Lung microvascular endothelial cell (primary cell): ENCODE measurements at regions not wholly inside any gene's neighbourhood (a gene's known extent, or its start where the extent isn't known, plus 50 kb on each side); places are given as distances from the start of the nearest gene placed in this dataset.

Experiments used
- DNase-seq, 2 donors: peaks; one replicate each; pipeline versions ENCODE4 v3.0.0 to v3.0.0-alpha.2; 2010; ENCODE audit warnings: low read depth in 2 of 2

DNA sequence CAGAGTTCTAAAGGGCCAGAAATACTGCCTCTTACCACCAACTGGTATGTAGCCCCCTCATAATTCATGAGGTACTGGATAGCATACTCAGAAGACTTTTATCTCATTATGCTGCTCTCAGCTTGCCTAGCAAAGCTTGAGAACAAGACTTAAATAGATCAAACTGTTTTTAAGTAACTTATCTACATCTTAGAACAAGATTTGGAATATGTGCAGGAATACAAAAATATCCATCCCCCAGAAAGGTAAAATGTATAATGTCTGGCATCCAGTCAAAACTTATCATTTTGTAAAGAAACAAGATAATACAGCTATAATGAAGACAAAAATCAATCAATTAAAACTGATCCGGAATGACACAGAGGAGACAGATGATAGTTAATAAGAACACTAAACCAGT lies 400.4 kb upstream of the TGFBR2 start:
- no peak for DNase-seq

DNA sequence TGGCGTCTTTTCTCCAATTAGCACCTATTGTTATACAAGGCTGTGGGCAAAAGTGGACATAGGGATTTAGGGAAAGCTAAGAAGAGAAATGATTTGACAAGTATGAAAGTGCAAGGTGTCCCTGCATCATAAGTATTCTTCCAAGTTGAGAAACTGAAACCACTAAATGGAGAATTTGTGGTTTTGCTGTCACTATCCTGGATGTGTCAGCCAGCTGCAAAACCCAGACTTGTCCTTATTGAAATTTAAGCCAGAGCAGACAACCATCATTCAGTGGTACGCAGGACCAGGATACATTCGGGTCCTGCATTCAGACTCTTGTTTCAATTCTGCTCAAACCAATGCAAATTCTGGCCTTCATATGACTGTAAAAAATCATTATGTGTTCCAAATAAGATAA lies 384.8 kb upstream of the TGFBR2 start:
- peak in 1 of 2 donors; percentile 19 for DNase-seq

DNA sequence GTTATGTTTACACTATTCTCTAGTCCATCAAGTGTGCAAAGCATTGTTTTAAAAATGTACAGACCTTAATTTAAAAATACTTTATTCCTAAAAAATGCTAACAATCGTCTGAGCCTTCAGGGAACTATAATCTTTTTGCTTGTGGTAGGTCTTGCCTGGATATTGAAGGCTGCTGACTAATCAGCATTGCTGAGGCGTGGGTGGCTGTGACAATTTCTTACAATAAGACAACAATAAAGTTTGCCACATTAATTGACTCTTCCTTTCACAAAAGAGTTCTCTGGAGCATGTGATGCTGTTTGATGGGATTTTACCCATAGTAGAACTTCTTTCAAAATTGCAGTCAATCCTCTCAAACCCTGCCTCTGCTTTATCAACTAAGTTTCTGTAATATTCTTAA lies 384.0 kb upstream of the TGFBR2 start:
- DNase-seq: no peak

DNA sequence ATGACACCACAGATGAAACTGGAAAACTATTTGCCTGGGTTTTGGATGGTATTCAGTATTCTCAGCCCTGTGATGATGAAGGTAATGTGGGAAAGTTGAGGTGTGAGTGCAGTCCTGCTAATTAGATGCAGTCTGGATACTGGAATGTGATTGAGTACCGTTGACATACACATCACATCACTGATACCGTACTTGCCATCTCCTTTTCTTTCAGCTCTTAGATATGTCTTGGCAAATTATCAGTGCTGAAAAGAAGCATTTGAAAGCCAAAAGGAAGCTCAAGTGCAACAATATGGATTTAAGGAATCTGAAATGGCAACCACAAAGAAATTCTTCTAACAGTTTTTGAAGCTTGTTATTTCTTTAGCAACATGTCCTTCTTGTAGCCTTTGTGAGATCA lies 381.4 kb upstream of the TGFBR2 start:
- no peak for DNase-seq

DNA sequence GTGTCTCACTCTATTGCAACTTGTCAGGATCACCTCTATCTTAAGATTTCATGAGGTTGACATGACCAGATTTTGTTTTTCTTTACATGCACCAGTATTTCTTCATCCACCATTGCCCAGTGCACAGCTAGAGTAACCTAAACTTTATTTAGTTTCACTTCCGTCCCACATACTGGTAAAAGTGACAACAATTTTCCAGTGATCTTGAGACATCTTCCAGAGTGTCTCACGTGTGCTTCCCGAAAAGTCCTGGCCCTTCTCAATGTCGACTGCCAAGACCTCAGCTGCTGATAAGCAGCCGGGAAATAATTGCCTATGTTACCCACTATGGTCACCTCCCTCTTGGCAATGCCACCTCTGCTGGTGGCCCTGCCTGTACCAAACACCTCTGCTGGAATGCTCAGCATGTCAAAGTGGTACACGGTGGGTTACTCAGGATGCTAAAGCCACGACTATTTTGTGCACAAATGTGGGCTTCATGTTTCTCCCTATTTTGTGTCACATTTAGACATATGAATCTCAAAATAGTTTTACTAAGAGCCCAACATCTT lies 379.7 kb upstream of the TGFBR2 start:
- DNase-seq: no peak

DNA sequence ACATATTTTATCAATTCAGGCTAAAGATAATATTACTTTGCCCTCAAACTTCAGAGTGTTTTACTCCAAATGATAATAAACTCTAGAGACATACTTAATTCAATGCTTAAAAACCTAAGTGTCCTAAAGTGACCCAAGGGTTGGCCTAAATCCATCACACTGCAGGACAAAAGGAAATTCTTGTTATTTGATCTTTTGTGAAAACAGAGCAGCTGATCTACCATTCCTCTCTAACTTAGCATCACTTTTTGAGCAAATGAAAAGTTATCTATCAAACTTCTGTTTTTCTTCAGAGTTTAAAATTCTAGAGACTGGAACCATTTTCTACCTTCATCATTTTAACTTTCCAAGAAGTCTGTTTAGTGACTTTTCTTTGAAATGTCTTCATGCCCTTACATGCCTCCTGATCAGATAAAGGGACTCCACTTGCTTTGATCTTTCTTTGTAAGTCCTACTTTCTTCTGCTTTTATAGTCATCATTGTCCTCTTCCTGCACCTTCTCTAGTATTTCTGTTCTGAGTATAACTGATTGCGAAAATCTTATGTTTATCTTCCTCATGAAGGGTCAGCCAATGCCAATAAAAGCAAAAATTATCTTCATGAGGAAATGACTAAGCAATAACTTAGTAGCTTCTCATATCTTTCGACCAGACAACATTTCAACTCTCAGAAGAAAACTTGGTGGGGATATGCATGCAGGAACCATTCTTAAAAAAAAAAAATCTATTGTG lies 378.7 kb upstream of the TGFBR2 start:
- peak; percentile 49 to 87 for DNase-seq

DNA sequence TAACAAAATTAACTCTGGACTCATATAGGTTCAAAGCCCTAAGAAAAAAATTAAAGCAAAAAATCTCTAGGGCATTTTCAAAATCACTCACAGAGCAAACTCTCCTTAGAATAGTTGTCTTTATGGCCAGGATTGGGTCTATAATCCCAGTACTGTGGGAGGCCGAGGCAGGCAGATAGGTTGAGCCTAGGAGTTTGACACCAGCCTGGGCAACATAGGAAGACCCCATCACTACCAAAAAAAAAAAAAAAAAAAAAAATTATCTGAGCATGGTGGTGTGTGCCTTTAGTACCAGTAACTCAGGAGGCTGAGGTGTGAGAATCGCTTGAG lies 378.1 kb upstream of the TGFBR2 start:
- no peak for DNase-seq

DNA sequence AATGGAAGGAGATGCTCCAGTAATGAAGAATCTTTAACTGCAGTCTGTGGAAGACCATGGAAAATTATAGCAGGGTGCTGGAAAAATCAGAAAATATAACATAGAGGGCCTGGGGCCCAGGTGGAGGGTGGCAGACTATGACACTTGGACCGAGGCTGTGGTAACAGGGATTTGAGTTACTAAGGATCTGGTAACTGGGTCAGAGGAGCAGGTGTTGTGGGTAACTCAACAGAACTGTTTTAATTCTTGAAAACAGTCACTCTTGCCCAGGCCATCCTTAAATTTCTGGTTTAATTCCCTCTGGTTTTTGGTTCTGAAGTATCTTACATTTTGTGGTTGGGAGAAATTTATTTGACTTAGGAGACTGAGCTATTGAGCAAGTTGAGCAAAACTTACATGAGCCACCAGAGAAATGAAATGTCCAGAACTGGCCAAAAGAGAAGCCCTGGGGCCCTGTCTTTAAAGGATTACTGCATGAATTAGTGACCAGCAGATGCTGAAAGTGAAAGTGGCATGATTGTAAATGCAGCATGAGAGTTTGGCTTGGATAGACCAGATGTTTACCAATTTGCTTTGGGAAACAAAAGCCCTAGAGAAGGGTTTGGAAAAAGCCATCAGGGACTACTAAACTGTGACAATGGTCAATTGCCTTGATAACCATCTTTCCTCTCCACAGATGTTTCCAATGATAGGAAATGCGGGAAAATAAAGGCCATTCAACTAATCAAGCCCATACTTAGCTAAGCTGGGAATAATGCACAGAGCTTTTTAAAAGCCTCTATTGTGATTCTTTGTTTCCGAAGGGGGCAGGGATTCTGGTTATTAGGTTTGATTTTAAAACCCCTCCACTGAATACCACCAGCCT lies 374.9 kb upstream of the TGFBR2 start:
- DNase-seq: peak; percentile 69 to 90

DNA sequence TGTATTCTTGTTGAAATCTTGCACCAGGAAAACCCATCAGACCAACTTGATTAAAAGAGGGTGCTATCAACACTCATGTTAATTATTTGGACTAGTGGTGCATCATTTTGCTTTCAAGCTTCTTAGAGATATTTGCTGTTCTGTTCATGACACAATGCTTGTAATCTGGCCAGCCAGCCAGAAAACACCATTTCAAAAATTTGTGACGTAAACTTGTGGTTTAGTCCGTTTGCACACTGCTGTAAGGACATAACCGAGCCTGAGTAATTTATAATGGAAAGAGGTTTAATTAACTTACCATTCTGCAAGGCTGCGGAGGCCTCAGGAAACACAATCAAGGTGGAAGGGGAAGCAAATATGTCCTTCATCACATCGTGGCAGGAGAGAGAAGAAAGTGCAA lies 374.3 kb upstream of the TGFBR2 start:
- peak in 1 of 2 donors; percentile 51 for DNase-seq

DNA sequence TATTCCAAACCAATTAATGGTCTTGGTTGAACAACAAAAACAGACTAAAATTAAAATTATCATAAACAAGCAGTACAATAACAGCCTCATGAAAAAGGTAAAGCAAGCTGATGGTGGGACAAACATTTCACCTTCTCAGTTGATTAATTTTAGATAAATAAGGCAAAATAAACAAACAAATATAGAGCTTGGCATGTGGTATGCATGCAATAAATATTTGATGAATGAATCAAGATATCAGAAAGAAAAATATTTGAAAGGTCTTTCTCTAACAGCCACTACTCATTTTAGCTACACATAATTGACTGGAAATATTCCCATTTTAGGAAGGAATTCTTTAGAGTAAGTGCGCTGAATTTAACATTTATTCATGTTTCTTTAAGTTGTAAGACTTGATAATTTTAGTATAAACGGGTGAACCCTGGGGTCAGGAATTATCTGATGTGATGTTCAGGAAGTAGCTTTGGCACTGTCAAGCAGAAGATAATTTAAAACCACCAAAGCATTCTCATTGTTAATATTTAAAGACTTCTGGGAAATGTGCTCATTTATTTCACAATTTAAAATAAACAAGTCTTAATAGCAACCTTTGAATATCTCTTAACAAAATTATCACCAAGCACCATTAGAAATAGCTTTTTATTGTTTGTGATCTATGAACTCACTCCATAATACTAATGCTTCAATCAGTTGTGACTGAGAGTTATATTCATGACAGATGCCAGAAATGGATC lies 372.3 kb upstream of the TGFBR2 start:
- peak in 1 of 2 donors; percentile 28 for DNase-seq

DNA sequence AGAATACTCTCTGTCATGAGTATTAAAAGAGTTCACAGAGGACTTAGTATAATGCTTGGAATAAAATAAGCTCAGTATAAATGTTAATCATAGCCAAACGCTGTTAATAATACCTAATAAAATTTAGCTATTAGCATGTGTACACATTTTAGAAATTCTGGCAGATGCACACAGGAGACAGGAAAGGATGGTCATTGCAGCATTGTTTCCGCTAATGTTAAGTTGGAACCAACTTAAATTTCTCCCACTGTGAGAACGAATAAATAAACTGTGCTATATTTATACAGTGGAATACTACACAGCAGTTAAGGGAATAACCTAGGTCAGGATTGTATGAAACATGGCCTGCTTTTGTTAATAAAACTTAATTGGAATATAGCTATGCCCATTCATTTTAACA lies 370.4 kb upstream of the TGFBR2 start:
- DNase-seq: peak; percentile 16 to 70

DNA sequence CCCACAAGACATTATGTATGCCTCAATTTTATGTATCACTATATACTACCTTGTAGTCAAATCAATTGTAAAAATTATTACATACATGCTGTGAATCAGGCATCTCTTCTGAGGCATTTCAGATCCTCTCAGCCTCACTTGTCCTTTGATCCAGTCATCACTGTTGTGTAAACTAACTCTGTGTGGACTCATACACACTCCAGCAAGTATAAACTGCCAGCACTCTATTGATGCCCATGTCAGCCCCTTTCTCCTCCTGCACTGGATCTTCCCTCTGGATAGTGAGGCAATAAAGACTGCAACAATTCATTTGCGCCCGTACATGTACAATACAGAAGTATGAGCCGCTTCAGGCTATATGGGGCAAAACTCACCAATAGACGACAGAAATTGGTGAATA lies 364.7 kb upstream of the TGFBR2 start:
- DNase-seq: no peak

DNA sequence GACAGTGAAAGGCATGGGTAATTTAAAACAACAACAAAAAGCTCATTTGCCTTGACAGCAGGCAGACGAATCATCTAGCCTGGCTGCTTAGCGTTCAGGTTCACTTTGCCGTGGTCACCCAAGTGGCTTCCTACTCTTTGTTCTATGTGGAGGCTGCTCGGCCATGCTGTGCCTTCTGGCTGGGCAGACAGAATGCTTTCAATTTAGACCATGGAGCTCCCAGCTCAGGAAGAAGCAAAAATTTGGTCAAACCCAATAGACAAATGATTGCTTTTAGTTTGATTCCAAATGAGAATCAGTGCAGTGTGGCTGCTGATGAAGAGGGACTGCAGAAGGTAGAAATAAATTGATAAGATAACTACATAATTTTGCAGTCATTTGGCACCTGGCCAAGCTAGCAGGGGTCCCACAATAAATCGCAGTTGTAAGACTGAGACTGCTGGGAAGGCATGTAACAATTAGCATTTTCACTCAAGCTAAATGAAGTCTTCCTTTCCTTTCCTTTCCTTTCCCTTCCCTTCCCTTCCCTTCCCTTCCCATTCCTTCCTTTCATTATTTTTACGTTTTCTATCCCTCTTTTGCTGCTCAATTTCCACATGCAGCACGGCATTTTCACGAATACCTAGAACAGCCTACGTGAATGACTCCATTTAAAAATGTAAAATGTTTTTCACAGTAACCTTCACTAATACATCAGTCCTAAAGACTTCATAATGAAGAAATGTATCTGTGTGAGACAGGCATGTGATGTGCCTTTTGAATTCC lies 360.4 kb upstream of the TGFBR2 start:
- DNase-seq: peak; percentile 3 to 11

DNA sequence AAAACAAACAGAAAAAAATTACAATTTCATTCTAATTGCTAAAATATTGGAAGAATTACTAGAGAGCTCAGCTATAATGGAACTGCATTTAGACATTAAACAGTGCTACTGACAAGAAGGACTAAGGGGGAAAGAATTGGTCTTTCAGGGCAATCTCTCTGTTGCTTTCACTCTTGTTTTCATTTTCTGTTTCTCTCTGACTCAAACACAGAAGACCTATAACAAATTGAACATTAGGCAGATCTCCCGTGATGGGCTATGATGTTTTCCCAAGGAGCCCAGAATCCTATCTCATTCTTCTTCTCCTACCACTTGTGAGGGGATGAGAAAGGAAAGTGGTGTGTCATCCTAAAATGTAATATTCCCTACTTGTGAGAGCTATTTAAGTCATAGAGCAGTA lies 358.0 kb upstream of the TGFBR2 start:
- DNase-seq: no peak

DNA sequence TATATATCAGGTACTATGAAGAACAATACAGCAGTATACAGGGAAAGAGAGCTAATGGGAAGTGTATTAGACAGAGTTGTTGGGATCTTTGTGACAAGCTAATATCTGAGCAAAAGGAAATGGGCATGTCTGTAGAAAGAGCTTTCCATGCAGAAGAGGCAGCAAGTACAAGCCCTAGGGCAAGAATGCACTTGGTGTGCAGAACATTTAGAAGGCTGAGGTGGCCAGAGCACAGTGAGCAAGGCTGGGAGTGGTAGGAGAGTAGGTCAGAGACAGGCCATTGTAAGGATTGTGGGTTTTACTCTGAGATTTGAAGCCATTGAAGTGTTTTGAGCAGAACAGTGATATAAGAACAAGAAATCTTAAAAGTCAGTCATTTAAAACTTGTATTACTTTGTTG lies 353.9 kb upstream of the TGFBR2 start:
- no peak for DNase-seq

DNA sequence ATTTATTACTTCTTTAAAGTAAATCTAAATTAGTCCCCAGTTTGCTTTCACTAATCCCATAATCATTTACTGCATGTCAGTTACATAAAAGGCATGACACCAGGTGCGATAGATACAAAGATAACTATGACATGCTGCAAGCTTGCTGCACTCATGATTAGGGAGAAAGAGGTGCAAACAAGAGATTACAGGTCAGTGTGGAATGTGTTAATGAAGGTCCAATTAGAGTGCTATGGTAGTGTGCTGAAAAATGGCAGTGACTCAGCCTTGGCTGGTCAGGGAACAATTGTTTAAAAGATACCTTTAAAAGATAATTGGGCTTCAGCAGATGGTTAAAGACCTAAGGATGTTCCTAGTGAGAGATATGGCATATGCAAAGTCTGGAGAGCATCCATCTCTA lies 352.6 kb upstream of the TGFBR2 start:
- no peak for DNase-seq

DNA sequence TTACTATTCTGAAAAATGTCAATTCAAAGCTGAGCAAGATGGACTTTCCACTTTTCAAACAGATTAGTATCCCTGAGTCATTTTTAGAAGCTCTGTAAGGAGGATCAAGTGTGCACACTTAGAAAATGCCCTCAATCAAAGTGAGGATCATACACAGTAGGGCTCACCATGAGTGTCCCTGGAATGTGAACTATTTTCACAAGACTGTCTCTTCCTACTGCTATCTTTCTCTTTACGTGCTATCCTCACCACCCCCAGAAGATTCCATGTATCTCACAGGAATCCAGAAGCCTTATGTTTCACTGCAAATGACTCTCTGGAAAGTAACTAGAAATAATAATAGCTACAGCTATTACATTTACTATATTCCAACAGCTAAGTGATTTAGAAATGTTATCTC lies 349.9 kb upstream of the TGFBR2 start:
- DNase-seq: no peak

DNA sequence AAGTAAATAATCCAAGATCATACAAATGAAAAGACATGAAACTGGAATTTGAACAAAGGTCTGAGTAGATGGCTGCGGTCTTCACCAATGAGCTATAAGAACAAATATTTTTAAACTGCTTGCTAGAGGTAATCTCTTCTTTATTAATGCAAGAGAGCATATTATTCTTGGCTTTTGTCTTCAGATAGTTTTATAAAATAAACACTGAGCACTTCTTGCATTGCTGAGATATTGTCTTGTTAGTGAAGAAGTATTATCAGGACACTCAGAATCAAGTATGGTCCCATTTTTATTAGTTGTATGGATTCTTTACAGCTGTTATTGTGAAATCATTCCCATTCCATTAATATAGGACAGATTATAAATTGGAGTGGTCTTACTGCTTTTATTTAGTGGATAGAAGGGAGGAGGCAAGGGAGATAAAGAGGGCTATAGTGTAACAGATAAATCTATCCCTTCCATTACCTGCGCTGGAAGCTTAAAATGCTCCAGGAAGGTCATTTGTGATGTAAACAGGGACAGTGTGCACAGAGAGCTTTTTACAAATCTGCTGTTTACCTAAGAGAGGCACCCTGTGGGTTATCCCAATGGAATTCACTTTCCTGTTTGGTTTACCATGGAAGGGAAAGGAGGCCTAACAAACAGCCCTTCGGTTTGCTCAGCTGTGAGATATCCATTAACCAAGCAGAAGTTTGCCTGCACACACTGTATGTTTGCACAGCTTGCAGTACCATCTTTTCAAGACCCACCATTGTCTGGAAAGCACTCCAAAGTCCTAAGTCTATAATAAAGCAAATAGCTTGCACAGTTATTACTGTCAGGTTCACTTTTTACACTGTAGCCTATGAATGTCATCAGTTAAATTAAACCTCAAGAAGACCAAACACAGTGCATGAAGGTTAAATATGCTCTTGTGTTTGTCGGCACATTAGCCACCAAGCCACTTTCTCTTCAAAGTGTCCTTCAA lies 347.7 kb upstream of the TGFBR2 start:
- DNase-seq: no peak

DNA sequence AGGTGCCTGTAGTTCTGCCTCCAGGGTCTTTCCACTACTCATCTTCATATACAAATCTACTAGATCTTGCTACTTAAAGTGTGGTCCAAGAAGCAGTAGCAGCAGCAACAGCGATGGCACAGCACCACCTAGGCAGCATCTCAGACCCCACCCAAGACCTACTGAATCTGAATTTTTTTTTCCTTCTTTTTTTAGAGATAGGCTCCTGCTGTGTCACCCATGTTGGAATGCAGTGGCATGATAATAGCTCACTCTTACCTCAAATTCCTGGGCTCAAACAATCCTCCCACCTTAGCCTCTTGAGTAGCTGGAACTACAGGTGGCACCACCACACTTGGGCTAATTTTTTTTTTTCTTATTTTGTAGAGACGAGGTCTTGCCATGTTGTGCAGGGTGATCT lies 346.7 kb upstream of the TGFBR2 start:
- DNase-seq: no peak

DNA sequence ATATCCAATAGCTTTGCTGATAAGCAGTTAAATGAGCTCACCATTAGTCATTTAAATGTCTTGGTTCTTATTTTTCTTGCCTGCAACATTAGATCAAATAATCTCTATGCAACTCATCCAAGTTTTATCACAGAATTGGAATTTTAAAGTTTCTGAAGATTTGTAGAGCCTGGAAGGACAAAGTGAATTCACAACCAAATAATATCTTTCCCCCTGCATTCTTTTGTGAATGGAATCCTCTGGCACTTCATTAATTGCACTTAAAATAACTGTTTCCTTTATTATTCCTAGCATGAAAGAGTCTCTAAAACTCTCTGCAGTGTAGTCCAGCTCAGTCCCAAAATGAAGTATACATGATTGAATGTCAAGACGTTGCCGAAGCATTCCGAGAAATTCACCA lies 345.6 kb upstream of the TGFBR2 start:
- no peak for DNase-seq
